ENCODE measurements at regions not wholly inside any gene's neighbourhood (a gene's known extent, or its start where the extent isn't known, plus 50 kb on each side); places are given as distances from the start of the nearest gene placed in this dataset.

- TF ChIP-seq CTCF (conservative IDR thresholded peaks at IDR 0.05; ENCODE audit: low read depth, low read length): no peak
- TF ChIP-seq EZH2 (IDR thresholded peaks at IDR 0.05; ENCODE audit: borderline replicate concordance, low read depth, low read length, poor library complexity, severe bottlenecking): no peak
Measured at GRCh38 chr6:92848459-92848858, 570.9 kb downstream of the EPHA7 start.

All from A673 (cell line).